Stomach (tissue), 8 donors: ENCODE measurements at regions not wholly inside any gene's neighbourhood (a gene's known extent, or its start where the extent isn't known, plus 50 kb on each side); places are given as distances from the start of the nearest gene placed in this dataset.

Experiments used
- DNase-seq, 2 donors: peaks; one replicate each; pipeline versions ENCODE4 v3.0.0 to v3.0.0-alpha.2; 2013 to 2019
- H3K27ac ChIP-seq, 5 donors: fragments of 200-600 bp in 4 of 5; sonication (generic) in 4 of 5; one replicate each; pipeline ENCODE4 v1.5.1; 2013 to 2019; ENCODE audit warnings: mild to moderate bottlenecking in 1 of 5, moderate library complexity in 1 of 5
- H3K27me3 ChIP-seq, 3 donors: fragments of 200-600 bp; sonication (generic); one replicate each; pipeline ENCODE4 v1.5.1; 2017 to 2019; ENCODE audit warnings: mixed run types in 1 of 3
- H3K36me3 ChIP-seq, 4 donors: fragments of 200-600 bp; sonication (generic); 1 replicate in 3 of 4; 2 replicates in 1 of 4; pipeline ENCODE4 v1.5.1; 2016 to 2019
- H3K4me1 ChIP-seq, 4 donors: fragments of 200-600 bp; sonication (generic); one replicate each; pipeline ENCODE4 v1.5.1; 2016 to 2019
- H3K4me3 ChIP-seq, 4 donors: fragments of 200-600 bp; sonication (generic) in 3 of 4; one replicate each; pipeline ENCODE4 v1.5.1; 2016 to 2019; ENCODE audit warnings: mild to moderate bottlenecking in 1 of 4
- H3K9me3 ChIP-seq, 4 donors: fragments of 200-600 bp; sonication (generic); one replicate each; pipeline ENCODE4 v1.5.1; 2016 to 2019
- EP300 ChIP-seq: sonication (generic); formaldehyde crosslinking; IDR thresholded peaks from one replicate; pipeline ENCODE4 v1.6.1; 2017; ENCODE audit warnings: antibody characterized with exemption
- POLR2A ChIP-seq, 4 donors: fragments of 450-650 bp; IDR thresholded peaks; one replicate each; pipeline ENCODE4 v1.6.1; 2016; ENCODE audit warnings: antibody characterized with exemption in 4 of 4, control low read depth in 2 of 4, mild to moderate bottlenecking in 1 of 4, moderate library complexity in 1 of 4
- POLR2AphosphoS5 ChIP-seq, 3 donors: sonication (generic); formaldehyde crosslinking; IDR thresholded peaks; one replicate each; pipeline ENCODE4 v1.6.1; 2016; ENCODE audit warnings: antibody characterized with exemption in 3 of 3
- WGBS, 5 donors: extraction: QIAGEN DNeasy Blood & Tissue Kit in 3 of 5; methylation state at CpG; one replicate each; pipeline versions ENCODE4 v1.1.5 to v1.1.7; 2013 to 2018; 5-methylcytosine and 5-hydroxymethylcytosine counted together
- intact Hi-C: fragments of 100-400 bp; cut with DNase I; formaldehyde crosslinking; loops from one replicate; pipeline ENCODE4 v1.15.1; 2023; ENCODE audit warnings: low total_unique reads
- TF ChIP-seq, protein P1 (sequence below), 7 experiments: fragments of 450-650 bp in 4 of 7; fragments of 200-600 bp in 3 of 7; sonication (generic) in 3 of 7; IDR thresholded peaks; one replicate each; pipeline ENCODE4 v1.5.1; 2016 to 2019; ENCODE audit warnings: antibody characterized with exemption in 7 of 7, control low read depth in 2 of 7, mild to moderate bottlenecking in 1 of 7
- donor health status: healthy with polysubstance abuse.
- donor health status: Bipolar disorder and iron deficiency.
- donor health status: healthy.

DNA sequence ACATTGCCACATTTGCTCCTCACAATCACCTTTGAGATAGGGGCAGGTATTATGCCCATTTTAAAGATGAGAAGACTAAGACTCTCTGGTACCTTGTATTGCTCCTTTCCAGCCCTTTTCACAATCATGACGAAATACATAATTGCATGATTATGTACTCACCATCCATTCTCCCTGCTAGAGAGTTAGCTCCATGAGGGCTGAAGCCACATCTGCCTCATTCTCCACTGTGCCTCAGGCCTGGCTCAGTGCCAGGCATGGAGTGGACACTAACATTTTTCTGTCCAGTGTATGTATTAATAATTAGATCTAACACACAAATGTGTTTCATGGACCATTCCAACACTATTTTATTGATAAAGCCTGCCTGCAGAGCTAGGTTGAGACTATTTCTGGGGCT lies 191.4 kb downstream of the MINAR1 start:
- 70 to 97% (median 84%) methylated on average over 1 of the region's 1 CpG for WGBS, 5 donors
- DNase-seq, result no peak

DNA sequence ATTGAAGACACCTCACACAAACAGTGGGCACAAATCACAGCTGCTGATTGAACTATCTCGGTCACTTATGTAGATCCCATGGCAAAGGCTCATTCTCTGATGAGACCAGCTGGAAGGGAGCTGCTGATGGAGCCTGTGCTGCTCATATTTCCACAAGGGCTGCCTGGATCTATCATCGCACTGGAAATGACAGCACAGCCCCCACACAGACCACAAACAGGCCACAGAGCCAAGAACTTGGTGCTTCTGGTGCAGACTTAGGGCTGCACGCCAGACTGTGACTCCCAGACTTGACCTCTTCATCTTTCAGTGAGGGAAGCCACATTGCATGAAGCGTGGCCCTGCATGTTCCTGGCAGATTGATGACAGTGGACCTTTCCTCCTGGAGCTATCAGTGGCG lies 197.6 kb downstream of the MINAR1 start:
- WGBS, 5 donors, result 65 to 79% (median 68%) methylated on average over 5 of the region's 5 CpGs

More for the DNA sequence above, 191.4 kb downstream of the MINAR1 start:
- Histone ChIP-seq H3K27ac (no peak overlapping the region), H3K4me3 (no peak overlapping the region), H3K4me1 (no peaks in the 10 kb centered on the region), H3K27me3 (no peaks in the 10 kb centered on the region), H3K36me3 (no peaks in the 10 kb centered on the region), H3K9me3 (no peaks in the 10 kb centered on the region)
- intact Hi-C loops, result no loop called here
- TF ChIP-seq EP300 (no peak), POLR2A (IDR thresholded peaks at IDR 0.05) (no peak), POLR2AphosphoS5 (IDR thresholded peaks at IDR 0.05) (no peak)
- TF ChIP-seq, protein P1, sequence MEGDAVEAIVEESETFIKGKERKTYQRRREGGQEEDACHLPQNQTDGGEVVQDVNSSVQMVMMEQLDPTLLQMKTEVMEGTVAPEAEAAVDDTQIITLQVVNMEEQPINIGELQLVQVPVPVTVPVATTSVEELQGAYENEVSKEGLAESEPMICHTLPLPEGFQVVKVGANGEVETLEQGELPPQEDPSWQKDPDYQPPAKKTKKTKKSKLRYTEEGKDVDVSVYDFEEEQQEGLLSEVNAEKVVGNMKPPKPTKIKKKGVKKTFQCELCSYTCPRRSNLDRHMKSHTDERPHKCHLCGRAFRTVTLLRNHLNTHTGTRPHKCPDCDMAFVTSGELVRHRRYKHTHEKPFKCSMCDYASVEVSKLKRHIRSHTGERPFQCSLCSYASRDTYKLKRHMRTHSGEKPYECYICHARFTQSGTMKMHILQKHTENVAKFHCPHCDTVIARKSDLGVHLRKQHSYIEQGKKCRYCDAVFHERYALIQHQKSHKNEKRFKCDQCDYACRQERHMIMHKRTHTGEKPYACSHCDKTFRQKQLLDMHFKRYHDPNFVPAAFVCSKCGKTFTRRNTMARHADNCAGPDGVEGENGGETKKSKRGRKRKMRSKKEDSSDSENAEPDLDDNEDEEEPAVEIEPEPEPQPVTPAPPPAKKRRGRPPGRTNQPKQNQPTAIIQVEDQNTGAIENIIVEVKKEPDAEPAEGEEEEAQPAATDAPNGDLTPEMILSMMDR (IDR thresholded peaks at IDR 0.05), result no peak

DNA sequence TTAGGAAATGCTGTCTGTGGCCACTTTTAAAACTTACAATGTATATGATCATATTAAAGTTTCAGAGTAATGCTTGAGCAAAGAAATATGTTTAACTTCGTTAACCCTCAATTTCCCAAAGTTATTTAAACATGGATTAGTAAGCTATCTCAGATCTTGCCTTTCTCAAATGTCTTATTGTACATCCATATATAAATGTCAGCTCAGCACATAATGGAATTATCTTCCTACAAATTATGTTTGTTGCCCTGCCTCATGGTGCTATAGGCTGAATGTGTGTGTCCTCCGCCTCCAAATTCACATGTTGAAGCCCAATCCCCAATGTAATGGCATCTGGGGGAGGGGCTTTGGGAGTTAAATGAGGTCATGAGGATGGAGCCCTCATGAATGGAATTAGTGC lies 200.3 kb downstream of the MINAR1 start:
- TF ChIP-seq POLR2AphosphoS5 (IDR thresholded peaks at IDR 0.05), result no peak
- TF ChIP-seq POLR2A (IDR thresholded peaks at IDR 0.05), result no peak
- TF ChIP-seq, protein P1 (IDR thresholded peaks at IDR 0.05), result no peak
- no peak for TF ChIP-seq EP300
- Histone ChIP-seq H3K4me3 (no peak overlapping the region), H3K27ac (no peak overlapping the region), H3K4me1 (no peaks in the 10 kb centered on the region), H3K27me3 (no peaks in the 10 kb centered on the region), H3K36me3 (no peaks in the 10 kb centered on the region), H3K9me3 (peaks cover 0 to 9% (median 4%) of the 10 kb centered on the region in 4 donors)
- no peak for DNase-seq
- intact Hi-C loops, result no loop called here
- 81 to 89% (median 86%) methylated on average over 2 of the region's 2 CpGs for WGBS, 5 donors

More for the DNA sequence above, 197.6 kb downstream of the MINAR1 start:
- peaks cover 0 to 9% (median 4%) of the 10 kb centered on the region in 4 donors for H3K9me3 ChIP-seq
- H3K27ac ChIP-seq, result no peak overlapping the region
- DNase-seq, result peak in 1 of 2 donors; percentile 7
- H3K4me1 ChIP-seq, result no peaks in the 10 kb centered on the region
- TF ChIP-seq POLR2AphosphoS5 (IDR thresholded peaks at IDR 0.05) (no peak), EP300 (no peak), POLR2A (IDR thresholded peaks at IDR 0.05) (no peak)
- TF ChIP-seq, protein P1 (IDR thresholded peaks at IDR 0.05), result no peak
- no peaks in the 10 kb centered on the region for H3K36me3 ChIP-seq
- intact Hi-C loops, result no loop called here
- no peak overlapping the region for H3K4me3 ChIP-seq
- no peaks in the 10 kb centered on the region for H3K27me3 ChIP-seq

DNA sequence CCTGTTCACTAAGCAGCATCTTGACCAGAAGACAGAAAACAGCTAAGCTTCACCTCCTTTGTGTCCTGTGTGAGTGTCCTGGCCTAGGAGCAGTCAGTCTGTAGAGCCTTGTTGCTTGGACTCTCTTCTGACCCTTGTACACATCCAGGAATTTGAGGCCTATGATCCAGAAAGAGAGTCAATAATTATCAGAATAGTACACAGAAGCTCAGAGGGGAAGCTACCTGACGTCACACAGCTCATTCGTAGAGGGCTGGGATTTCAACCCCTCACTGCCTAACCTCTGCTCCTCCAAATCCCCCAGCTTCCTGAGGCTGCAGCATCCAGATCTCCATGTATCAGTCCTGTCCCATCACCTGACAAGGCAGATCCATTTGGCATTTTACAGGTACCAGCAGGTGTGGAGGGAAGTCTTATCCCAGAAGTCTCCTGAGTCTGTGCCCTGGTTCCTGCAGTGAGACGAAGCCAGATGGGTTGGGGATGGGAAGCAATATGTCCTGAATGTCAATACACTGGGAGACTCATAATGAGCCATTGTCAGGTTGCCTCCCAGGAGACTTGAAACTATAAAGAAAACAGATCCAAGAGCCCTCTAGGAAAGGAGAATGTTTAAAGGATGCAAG lies 203.1 kb downstream of the MINAR1 start:
- peaks cover 0 to 9% (median 4%) of the 10 kb centered on the region in 4 donors for H3K9me3 ChIP-seq
- TF ChIP-seq EP300 (no peak), POLR2A (IDR thresholded peaks at IDR 0.05) (no peak), POLR2AphosphoS5 (IDR thresholded peaks at IDR 0.05) (no peak)
- TF ChIP-seq, protein P1 (IDR thresholded peaks at IDR 0.05), result no peak
- intact Hi-C loops, result no loop called here
- no peaks in the 10 kb centered on the region for H3K27me3 ChIP-seq
- DNase-seq, result no peak
- no peak overlapping the region for H3K4me3 ChIP-seq
- WGBS, 5 donors, result 37 to 58% (median 56%) methylated on average over 3 of the region's 3 CpGs
- no peaks in the 10 kb centered on the region for H3K36me3 ChIP-seq
- H3K27ac ChIP-seq, result no peak overlapping the region
- peaks cover 0 to 9% (median 3%) of the 10 kb centered on the region in 4 donors for H3K4me1 ChIP-seq
